ENCODE measurements at regions not wholly inside any gene's neighbourhood (a gene's known extent, or its start where the extent isn't known, plus 50 kb on each side); places are given as distances from the start of the nearest gene placed in this dataset.
"Not testable (repeated sequence)": the region's sequence is repeated elsewhere in the genome, so short reads cannot be mapped to it uniquely, and the experiment has no call there.

DNA sequence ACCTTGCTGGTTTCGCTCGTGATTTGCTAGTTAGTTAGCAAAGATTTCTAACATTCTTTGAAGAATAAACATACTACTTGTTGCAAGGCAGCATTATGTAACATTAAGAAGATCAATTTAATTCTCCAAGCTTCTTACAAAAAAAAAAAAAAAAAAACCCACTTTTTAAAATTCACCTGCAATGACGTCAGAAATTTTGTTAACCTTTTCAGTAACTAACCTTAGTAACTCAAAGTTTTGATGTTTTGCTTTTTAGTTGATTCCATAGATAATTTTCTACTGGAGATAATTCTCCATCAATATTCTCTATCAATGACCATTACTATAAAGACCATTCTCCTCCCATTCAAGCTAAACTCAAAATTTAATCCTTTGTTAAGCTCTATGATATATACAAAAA, 491.8 kb upstream of the TBL1XR1 start:
- DNase-seq: no peak

DNA sequence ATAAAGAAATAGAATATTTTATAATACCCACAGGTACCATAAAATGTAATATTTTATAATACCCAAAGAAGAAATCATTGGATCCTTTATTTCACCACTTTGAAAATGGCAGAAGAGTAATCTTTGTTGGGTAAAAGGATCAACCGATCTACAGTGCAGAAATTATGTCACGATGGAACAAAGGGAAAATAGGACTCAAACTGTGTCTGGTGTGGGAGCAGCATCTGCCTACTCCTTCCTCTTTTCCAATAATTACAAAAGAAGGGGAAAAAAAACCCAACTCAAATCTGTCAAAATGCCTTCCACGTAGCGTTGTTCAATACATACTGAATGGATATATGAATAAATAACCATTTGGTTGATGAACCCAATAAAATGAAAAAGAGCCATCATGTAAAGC, 492.6 kb upstream of the TBL1XR1 start:
- no peak for DNase-seq

DNA sequence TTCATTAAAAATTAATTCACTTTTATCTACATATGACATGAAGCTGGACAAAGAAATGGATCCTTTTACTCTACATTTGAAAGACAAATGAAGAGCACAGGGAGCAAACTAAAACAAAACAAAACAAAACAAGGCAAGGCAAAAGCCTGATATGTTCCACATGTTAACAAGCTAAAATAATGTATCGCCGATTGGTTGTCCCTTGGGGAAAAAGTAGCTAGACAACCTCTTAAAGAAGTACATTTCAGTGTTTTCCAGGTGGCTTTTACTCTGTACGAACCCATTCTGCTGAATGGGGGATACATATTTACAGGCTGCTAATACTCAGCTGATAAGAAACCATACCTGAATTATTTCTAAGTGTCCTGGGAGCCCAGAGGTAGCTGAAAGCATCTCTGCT, 493.0 kb upstream of the TBL1XR1 start:
- DNase-seq: no peak

DNA sequence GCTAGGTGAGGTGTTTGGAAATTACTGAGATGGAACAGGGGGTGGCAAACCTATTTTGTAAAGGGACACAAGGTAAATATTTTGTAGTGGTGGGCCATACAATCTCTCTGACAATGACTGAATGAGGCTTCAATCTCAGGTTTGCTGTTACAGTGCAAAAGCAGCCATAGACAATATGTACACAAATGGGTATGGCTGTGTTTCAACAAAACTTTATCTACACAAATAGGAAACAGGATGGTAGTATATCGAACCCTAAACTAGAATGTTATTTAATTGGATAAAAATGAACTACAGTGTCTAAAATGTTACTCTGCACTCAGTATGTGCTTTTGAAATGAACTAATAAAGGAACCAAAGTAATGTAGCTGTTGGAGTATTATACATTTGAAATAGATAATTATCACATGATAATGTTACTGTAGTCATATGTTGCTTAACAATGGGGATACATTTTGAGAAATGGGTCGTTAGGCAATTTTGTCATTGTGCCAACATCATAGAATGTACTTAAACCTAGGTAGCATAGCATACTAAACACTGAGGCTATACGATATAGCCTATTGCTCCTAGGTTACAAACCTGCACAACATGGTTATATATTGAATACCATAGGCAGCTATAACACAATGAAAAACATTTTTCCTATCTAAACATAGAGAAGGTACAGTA, 495.2 kb upstream of the TBL1XR1 start:
- no peak for DNase-seq

DNA sequence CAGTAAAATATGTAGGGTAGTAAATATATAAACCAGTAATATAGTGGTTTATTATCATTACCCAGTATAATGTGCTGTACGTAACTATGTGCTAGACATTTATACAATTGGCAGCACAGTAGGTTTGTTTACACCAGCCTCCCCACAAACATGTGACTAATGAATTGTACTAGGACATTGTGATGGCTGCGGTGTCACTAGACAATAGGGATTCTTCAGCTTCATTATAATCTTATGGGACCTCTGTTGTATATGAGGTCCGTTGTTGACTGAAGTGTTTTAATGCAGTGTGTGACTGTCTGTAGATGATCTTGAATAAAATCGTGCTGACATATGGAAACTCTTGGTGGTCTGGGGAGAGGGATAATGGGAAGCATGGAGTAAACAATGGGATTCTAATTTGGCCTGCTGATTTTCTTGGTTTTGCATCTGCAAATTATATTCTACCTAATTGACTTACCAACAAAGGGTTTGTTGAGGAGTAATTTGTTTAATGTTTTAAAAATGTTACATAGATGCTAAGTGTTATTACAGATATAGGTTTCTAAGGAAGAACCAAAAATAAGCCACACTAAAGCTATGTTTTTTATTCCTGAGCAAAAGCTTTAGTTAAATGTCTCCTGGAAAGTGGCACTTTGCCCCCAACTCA, 496.5 kb upstream of the TBL1XR1 start:
- no peak for DNase-seq

DNA sequence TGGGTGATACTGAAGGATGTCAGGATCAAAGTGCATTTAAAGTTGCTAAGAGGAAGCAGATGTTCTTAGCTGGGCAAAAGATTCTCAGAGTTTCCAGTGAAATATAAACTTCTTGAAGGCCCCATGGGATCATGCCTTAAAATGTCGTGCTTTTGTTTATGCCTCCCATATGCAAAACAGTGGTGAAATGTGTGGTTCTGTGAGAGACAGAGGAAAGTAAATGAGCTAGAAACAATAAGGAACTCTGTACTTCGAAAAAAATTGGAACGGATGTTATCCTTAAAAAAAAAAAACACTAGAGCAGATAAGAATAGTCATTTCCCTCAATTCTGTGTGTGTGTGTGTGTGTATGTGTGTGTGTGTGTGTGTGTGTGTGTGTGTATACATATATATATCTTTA, 497.0 kb upstream of the TBL1XR1 start:
- DNase-seq: no peak

DNA sequence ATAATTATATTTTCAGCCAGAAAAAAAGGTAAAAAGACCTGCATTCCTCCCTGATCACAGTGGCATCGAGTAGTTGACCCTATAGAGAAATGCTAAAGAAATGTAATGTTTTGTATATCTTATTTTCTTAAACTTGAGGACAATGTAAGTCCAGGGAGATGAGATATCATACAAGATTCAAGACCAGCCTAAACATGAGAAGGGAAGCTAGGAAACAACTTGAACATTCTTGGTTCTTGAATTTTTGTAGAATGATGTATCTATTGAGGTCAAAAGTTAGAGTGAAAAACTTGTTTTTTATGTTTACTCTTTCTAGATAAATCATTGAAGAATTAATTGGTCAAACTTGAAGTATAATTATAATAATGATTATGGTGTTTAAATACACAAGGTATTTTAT, 497.7 kb upstream of the TBL1XR1 start:
- no peak for DNase-seq

DNA sequence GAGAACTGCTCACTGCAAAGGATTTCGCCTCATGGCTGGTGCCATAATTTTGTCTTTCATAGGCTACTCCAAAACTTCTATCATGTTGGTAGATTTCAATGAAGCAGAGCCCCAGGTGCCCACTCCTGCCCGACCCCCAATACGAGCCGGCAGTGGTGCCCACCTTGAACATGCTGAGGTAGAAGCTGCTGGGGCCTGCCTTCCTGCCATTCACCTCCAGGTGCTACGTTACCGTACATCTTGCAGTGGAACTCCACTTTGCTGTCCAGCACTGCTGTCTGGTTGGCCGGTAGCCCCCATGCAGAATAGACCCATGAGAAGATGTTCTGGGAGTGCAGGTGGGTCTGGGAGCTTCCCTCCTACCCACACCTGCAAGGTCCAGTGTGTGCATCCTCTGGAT, 502.8 kb upstream of the TBL1XR1 start:
- no peak for DNase-seq

DNA sequence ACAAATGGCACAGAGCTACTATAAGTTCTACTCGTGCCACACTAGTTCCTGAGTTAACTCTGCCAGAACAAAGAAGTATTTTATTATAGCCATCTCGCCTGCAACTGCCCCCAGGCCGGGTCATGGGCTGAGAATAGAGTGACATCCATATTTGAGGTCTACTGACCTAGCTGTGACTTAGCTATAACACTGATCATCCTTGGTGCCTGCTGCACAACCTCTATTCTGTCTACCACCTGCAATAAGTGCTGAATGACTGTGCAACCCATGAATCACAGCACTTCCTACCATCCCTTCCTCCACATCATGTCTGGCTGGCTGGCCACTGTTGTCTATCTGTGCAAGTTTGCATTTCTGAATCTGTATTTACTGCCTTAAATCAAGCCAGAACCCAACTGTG, 506.5 kb upstream of the TBL1XR1 start:
- no peak for DNase-seq

DNA sequence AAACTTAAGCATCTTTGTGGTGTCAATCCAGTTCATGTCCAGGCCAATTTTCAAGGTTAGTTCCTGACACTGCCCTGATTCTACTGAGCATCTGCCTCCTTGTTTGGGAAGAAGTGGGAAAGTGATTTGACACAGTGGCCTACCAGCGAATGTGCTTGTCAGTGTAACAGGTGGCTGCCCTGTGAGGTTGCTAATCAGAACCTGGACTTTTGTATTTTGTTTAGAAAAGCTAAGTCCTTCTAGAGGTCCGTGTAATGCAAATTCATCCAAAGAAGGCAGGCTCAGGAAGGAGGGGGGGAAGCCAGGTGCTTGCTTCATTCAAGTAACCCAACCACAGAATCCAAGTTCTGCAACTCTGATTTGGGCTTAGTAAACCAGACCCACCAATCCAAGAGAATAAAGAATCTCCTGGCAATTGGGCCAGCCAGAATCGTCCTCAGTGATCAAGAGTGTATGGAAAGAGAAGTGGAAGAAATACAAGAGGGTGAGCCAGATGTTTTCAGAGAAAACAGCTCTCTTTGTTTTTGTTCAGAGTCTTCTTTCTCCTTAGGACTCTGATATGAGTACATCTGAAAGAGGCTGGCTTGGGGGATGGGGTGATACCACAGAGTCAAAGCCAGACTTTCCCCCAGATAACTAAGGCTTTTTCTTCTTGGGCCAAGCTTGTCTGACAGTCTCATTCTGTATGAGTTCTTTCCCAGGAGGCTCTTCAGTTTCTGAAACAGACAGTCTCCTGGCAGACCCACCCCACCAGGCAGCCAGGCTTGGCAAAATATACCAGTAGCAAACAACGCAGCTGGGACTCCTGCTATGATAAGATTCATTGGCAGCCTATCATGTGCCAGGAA, 508.9 kb upstream of the TBL1XR1 start:
- no peak for DNase-seq

DNA sequence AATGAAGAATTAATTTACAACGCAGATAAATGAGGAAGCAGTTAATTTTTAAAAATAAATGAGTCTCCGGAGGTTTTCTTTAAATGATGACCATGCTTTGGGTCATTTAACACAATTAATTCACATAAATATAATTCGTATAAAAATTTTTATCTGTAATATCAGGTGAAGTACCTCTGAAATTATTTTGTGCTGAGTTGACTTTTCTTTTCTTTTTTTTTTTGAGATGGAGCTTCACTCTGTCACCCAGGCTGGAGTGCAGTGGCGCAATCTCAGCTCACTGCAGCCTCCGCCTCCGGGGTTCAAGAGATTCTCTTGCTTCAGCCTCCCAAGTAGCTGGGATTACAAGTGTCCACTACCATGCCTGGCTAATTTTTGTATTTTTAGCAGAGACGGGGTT, 512.2 kb upstream of the TBL1XR1 start:
- not testable (repeated sequence) for DNase-seq

DNA sequence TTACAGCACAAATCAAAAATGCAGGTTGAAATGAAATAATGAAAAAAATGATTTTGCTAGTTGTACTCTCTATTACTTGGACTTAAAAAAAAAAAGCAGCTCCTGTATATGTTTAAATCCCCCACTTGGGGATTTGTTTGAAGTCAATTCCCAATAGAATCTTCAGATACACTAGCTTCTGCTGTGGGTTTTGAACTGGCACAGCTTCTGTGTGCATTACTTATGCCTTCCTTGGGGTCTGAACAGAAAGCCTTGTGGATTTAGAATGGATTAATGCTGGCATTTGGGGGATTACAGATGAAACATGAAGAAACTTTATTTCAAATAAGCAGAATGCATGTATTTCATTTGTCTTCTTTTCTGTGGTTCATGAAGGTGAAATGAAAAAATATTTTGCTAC, 513.2 kb upstream of the TBL1XR1 start:
- no peak for DNase-seq

DNA sequence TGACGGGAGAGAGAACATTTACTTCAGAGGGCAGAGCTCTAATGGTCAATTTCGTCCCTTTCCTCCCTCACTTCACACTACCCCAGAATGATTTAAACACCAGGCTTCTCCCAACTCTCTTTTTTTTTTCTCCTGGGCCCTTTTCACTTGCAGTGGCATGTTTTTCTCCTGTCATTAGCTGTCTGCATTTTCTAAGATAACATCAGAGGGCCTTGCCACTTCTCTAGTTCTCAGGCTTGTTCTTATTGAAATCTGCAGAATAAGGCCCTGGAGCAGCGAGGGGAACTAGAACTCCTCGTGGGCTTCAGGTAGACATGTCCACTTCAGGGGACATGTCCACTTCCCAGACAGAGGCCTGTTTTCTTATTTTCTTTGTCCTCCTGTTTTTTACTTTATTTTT, 514.4 kb upstream of the TBL1XR1 start:
- DNase-seq: no peak

DNA sequence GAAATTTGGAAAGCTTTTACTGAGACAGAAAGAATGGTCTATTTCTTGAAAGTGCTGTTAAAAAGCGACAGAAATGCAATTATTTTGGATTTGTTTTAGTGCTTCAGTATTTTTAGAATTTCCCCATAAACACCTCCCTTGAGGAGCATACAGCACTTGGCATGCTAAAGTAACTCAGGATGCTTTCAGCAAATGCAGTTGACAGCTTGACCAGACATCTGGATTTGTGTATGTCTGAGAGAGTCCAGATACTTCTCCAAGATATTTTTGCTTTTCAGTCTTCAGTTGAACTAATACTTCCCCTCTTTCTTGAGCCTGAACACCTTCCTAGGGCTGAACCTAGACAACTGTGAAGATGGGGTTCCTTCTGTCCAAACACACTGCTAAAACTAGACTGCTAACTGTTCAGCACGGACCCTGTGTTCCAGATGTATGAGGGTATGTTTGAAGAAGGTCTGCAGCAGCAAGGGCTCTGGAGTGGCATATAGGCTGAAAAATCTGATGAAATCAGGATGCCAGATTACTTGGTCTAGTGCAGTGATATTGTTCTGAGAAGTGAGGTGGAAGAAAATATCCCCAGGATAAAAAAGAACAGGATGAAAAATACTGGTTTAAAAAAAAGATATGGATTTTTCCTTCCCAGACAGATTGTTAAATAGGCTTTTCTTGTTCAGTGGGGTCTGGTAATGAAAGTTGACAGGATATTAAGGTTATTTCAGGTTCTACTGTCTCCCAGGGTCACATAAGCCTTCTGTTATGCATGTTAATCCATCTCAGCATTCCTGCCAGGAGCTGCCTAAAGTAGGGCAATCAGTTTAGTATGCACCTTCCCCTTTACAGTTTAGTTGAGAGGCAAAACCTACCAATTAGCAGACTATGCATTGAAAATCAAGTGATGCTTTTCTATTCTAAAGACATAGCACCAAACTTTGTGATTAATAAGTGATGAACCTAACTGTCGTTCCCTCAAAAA, 516.9 kb upstream of the TBL1XR1 start:
- DNase-seq: no peak

DNA sequence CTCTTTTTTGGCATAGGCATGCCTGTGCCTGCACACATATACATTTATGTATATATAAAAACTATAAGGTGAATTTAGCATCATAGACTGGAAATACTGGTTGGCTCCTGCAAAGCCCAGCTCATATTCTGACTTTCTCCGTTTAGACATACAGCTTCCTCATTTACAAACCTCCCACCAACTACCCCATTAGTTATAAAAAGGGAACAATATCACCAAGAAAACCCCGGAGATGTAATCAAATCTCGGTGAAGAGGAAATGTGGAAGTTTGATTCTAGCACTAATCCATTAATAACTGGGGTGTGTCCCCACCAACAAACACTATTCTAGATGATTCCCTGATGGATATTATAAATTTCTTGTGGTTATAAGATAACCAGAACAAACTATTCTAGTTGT, 517.7 kb upstream of the TBL1XR1 start:
- DNase-seq: no peak

DNA sequence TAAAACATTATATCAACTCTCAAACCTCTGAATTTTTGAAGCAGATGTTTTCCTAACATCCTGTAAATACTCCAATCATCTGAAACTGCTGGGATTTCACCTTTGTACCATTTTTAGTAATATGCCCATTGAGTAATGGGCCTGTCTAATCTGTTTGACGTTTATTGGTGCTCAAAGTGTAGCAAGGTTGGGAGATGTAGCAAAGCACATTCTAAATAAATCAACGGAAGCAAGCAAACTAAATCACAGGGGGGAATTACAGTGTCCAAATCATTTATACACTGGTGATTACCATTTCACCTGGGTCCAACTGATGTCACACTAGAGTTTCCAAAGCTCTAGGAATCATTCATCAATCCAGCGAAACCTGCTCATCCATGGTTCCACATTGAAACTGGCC, 518.7 kb upstream of the TBL1XR1 start:
- DNase-seq: no peak

DNA sequence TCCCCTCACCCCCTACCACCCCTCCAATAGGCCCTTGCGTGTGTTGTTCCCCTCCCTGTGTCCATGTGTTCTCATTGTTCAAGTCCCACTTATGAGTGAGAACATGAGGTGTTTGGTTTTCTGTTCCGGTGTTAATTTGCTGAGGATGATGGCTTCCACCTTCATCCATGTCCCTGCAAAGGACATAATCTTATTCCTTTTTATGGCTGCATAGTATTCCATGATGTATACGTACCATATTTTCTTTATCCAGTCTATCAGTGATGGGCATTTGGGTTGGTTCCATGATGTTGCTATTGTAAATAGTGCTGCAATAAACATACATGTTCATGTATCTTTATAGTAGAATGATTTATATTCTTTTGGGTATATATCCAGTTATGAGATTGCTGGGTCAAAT, 523.6 kb upstream of the TBL1XR1 start:
- not testable (repeated sequence) for DNase-seq

DNA sequence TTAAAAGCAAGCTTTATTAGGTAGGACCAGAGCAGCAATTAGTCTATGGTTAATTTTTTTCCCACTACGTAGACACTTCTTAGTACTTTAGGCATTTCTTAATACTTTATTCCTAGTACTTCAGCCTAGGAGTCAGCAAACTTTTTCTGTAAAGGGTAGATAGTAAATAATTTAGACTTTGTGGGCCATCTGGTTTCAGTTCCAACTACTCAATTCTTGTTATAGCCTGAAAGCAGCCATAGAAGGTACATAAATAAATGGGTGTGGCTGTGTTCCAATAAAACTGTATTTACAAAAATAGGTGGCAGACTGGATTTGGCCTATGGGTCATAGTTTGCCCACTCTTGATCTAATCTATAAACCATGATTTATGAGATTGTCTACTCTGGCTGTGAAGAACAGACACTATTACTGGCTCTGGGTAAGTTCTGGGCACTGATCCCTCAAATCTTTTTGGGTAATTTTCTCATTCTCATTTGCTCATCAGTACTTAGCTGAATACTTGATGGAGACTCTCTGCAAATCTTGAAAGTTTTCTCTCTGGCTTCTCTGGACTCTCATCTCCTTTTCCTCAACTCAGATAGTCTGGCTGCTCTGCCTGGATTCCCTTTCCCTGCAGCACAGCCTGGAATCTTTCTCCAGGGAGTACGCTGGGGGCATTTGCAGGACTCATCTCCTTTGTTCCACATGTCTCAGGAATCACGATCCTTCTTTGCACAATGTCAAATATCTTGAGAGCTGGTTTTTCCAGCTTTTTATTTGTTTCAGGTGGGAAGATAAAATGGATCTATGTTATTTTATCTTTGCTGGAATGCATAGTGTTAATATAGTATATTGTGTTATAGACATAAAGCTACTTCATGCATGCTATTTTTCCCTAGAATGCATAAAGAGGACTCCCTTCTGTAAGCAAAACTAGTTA, 524.8 kb upstream of the TBL1XR1 start:
- DNase-seq: no peak

DNA sequence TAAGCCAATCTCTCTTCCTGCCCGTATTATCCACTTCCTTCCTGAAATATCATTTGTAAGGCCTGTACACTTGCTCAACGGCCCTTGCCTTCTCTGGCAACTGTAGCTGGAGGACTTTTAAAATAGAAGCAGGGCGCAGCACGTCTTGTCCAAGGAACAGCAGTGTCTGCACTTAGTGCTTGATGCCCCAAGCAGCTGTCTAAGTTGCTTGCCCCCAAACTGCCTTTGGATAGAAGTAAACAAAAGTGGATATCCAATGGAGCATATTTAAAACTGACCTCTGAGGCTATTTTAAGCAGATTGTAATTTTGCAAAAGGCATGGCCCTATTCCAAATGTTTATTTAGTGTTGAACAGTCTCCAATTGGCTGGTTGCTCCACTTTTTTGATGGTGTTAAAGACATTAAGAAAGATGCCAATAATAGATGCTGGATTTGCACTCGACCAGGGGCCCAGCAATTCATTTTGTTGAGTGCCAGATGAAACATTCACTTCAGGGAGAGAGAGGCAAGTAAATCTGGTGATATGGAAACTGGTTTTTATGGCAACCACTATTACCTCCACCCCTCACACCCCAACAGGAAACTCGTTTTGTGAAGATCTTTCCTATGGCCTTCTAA, 526.8 kb upstream of the TBL1XR1 start:
- DNase-seq: no peak

DNA sequence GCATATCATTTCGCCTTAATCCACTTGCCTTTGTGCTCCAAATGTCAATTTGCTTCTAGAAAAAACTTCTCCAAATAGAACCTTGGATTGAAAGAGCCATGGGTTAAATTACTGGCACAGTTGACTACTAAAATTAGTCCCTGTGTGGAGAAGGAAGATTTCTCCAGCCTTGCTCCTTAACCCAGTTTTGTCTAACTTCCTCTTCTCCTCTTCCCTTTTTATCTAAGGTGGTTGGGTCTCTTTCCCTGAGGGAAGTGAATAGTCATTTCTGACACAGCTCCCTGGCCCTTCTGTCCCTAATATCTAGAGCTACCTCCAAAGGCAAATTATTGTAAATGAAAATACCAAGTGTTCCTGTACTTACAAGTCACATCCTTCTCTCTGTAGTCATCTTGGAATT, 527.9 kb upstream of the TBL1XR1 start:
- no peak for DNase-seq

DNA sequence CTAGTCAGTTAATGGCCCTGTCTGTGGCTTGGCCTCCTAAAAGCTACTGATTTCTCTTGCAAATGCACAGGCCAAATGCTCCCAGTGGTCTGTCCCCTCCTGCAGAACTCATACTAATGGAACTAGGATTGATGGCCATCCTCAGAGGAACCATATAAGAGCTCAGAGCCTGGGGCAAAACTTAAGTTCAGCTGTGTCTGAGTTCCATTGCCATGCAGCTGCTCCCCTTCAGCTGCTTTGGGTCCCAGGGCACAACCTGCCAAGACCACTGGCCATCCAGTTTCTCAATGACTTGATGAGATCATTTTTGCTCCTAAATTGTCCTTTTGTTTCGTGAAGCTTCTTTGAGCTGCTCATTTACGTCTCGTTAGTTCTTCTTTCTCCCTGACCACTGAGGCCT, 529.5 kb upstream of the TBL1XR1 start:
- no peak for DNase-seq
